Astrocyte of the cerebellum (primary cell): ENCODE measurements at regions not wholly inside any gene's neighbourhood (a gene's known extent, or its start where the extent isn't known, plus 50 kb on each side); places are given as distances from the start of the nearest gene placed in this dataset.

Experiments
- DNase-seq: peaks from one replicate; pipeline ENCODE4 v3.0.0-alpha.2; 2011; ENCODE audit warnings: low read depth
- H3K4me3 ChIP-seq: 2 replicates; pipeline ENCODE4 v1.5.1; 2011; ENCODE audit warnings: mild to moderate bottlenecking, low read depth, low read length, moderate library complexity
- in situ Hi-C: cut with HindIII; loops from 2 replicates; pipeline ENCODE4 v1.10.0; 2017; ENCODE audit warnings: low sequenced_read_pairs
- TF ChIP-seq, protein P1 (sequence below): IDR thresholded peaks from 2 replicates; pipeline ENCODE4 v1.5.1; 2012; ENCODE audit warnings: low read length, low read depth, moderate library complexity, mild to moderate bottlenecking; ENCODE audit errors: missing control alignments

DNA sequence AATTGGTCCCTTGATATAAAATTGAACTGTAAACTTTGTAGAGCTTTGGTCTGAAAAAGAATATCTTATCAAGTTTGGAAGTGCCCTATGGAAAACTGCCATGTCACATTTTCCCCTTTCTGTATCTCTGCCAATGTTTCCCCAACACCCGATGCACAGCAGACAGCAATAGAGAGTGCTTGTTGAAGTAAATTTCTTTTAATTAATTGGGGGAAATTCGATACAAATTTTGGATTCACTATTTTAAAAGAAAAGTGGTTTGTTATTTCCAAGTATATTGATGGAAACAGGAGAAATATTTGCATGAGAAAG is 208.1 kb downstream of the OGFRL1 start:
- in situ Hi-C loops: no loop called here
- TF ChIP-seq, protein P1, sequence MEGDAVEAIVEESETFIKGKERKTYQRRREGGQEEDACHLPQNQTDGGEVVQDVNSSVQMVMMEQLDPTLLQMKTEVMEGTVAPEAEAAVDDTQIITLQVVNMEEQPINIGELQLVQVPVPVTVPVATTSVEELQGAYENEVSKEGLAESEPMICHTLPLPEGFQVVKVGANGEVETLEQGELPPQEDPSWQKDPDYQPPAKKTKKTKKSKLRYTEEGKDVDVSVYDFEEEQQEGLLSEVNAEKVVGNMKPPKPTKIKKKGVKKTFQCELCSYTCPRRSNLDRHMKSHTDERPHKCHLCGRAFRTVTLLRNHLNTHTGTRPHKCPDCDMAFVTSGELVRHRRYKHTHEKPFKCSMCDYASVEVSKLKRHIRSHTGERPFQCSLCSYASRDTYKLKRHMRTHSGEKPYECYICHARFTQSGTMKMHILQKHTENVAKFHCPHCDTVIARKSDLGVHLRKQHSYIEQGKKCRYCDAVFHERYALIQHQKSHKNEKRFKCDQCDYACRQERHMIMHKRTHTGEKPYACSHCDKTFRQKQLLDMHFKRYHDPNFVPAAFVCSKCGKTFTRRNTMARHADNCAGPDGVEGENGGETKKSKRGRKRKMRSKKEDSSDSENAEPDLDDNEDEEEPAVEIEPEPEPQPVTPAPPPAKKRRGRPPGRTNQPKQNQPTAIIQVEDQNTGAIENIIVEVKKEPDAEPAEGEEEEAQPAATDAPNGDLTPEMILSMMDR: no peak
- no peak overlapping the region for H3K4me3 ChIP-seq
- no peak for DNase-seq

DNA sequence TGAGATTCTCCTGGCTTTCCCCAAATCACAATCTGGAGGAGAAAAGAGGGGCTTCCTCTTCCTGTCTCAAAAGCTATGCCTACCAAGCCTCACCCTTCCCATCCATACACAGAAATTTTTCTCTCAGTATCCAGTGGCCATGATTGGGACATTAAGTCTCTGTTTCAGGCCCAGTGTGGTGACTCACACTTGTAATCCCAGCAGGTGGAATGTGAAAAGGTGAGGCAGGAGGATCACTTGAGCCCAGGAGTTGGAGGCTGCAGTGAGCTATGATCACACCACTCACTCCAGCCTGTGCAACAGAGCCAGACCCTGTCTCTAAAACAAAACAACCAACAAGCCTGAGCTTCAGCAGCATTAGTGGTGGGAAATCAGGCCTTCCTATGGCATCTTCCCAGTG is 210.0 kb downstream of the OGFRL1 start:
- in situ Hi-C loops: no loop called here
- H3K4me3 ChIP-seq: no peak overlapping the region
- TF ChIP-seq, protein P1: no peak
- no peak for DNase-seq

DNA sequence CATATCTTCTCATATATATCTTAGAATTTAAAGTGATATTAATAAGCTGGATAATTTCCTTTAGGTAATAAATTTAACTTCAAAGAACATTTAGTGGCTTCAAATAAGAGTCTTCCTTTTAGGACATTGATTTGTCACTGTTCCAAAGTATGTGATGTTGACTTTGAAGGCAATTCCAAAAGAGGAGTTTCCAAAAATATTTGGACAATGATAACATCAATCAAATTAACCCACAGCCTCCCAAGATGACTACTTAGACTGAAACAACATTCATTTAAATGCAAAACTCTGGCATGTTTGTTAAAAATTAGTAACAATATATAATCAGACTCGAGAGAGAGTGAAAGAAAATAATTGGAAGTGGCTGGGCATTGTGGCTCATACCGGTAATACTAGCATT is 211.1 kb downstream of the OGFRL1 start:
- in situ Hi-C loops: loop anchor here (10.0 to 25.0 kb wide), 2 partner anchors 115 to 312 kb away; no protein-coding TSS in a partner anchor
- TF ChIP-seq, protein P1: no peak
- DNase-seq: no peak
- H3K4me3 ChIP-seq: no peak overlapping the region

DNA sequence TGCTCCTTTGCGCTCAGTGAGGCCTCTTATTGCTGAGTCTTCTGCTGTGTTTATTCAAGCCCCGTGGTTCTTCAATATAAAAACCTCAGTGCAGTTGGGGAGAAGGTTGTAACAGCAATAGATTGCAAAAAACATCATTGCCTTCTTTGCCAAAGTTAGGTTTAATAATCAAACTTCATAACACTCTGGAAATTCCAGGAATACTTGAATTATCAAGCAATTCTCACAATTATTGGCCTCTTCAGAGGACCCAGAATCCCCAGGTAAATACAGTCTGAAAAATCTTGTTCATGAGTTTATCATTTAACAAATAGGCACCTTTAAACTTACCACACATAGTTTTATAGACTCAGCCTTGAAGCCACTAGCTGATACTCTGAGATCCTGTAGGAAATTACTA is 213.6 kb downstream of the OGFRL1 start:
- no peak for DNase-seq
- in situ Hi-C loops: loop anchor here (10.0 to 25.0 kb wide), 2 partner anchors 117 to 315 kb away; no protein-coding TSS in a partner anchor
- H3K4me3 ChIP-seq: no peak overlapping the region
- TF ChIP-seq, protein P1: no peak

DNA sequence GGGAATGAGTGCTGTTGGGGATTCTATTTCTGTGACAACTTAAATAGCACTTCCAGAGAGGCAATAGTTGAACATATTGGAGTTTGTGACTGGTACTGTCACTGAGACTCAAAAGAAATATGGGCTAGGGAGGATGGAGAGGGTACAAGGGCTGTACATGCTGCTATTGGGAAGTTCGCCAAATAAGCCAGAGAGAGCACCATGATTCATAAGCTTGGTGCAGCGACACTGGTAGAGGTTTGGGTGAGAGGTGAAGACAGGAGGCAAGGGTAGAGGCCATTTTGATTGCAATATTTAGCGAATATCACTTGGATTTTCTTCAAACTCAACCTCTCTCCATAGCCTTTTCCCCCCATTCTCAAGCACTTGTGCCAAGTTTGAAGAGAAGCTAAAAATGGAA is 214.3 kb downstream of the OGFRL1 start:
- TF ChIP-seq, protein P1: no peak
- H3K4me3 ChIP-seq: no peak overlapping the region
- in situ Hi-C loops: loop anchor here (10.0 to 25.0 kb wide), 2 partner anchors 118 to 316 kb away; no protein-coding TSS in a partner anchor

DNA sequence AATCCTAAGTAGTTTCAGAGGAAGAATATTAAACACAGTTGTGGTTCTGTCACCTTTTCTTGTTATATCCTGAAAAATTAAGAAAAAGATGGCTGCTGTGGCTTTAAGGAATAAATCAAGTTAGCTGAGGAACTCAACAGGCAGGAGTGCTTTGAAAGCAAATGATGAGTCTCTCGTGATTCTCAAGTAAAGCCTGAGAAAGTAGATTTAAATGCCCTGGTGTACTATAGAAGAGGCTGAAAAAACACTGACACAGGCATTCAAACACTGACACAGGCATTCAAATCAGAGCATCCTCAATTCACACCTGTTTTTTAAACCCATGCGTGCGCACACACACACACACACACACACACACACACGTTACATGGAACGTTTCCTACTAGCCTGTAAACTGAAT is 218.6 kb downstream of the OGFRL1 start:
- TF ChIP-seq, protein P1: no peak
- no peak overlapping the region for H3K4me3 ChIP-seq
- DNase-seq: no peak
- in situ Hi-C loops: loop anchor here (10.0 to 25.0 kb wide), 2 partner anchors 122 to 320 kb away; no protein-coding TSS in a partner anchor

More for the DNA sequence above, 214.3 kb downstream of the OGFRL1 start:
- no peak for DNase-seq
